ENCODE measurements at regions not wholly inside any gene's neighbourhood (a gene's known extent, or its start where the extent isn't known, plus 50 kb on each side); places are given as distances from the start of the nearest gene placed in this dataset.

DNA sequence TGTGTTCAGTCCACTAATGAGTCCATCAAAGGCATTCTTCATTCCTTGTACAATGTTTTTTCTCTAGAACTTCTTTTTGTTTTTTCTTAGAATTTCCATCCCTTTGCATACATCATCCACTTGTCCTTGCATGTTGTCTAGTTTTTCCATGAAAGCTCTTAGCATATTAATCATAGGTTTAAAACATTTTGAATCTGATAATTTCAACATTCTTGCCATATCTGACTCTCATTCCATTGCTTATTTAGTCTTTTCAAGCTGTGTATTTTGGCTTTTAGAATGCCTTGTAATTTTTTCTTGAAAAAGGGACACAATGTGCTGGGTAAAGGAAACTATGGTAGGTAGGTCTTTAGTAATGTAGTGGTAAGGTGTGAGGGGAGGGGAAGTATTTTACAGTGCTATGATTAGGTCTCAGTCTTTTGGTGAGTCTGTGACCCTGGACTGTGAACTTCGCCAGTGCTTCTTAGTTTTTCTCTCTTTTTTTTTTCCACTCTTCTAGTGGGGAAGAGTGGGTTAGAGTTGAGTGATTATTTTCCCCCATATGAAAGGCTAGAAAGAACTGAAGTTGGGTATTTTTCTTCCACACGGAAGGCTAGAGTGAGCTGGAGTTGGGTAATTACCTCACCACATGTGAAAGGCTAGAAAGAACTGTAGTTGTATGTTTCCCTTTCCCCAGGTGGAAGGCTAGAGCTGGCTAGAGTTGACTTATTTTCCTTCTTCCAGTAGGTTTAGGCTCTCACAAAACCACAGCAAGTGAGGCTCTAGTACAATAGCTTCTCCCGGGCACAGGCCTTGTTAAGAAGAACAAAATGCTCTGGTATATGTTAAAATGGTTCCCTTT, 172.1 kb downstream of the SNX18 start:
- DNase-seq (ENCODE audit: low read depth), result no peak

GRCh38 chr5:54680998-54681397, 163.4 kb downstream of the SNX18 start:
- DNase-seq (ENCODE audit: low read depth), result no peak

DNA sequence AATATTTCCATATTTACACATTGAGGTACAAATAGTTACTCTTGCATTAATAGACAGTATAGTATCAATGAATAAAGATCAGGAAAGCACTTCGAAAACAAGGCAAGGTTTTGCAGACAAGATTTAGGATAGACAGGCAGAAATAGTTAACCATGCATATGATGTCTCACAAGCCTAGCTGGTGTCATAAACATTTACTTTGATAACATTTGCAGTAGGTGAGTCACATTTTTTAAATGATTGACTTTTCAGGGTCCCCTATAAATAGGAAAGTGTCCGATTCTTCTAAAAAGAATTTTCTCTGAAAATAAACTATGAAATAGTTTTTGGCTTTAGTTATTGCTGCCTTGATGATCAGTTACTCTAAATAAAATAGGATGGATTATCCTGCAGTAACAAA, 162.1 kb downstream of the SNX18 start:
- no peak for DNase-seq (ENCODE audit: low read depth)

GRCh38 chr5:54678737-54679136, 161.2 kb downstream of the SNX18 start:
- DNase-seq (ENCODE audit: low read depth), result peak; percentile 58

DNA sequence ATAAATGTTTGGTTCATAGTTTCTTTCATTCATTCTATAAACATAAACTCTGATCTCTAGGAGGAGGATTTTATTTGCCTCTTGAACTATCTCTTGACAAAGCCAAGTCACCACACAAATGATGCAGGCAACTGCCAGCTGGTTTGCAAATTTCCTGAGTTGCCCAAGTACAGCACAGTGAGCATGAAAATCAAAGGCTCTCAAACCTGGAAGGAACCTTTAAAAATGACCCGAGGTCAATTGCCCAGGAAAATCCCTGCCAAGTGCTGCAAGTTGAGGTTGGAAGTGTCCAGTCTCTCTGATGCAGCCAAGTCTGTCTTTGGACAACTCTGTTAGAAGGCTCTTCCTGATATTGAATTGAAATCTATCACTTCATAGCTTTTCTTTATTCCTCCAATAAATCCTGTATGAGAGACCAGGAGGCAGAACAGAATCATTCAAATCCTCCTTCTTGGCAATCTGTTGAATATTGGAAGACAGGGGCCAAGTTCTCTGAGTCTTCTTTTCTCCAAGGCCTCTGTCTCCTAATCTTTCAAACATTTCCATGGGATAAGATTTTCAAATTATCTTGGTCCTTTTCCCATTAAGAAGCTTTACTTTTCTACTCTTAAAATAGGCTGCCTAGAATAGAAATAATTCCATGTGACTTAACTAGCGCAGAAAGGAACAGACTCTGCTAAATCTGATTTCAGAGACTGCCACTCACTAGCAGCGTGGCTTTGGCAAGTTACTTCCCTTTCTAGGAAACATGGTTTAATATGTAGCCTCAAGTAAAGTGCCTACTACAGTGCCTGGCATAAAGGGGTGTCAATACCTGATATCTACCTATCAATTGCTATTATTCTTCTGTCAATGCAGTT, 159.2 kb downstream of the SNX18 start:
- peak; percentile 33 for DNase-seq (ENCODE audit: low read depth)

GRCh38 chr5:54673523-54674225, 156.1 kb downstream of the SNX18 start:
- DNase-seq (ENCODE audit: low read depth), result no peak

GRCh38 chr5:54672871-54673270, 155.3 kb downstream of the SNX18 start:
- DNase-seq (ENCODE audit: low read depth), result no peak

DNA sequence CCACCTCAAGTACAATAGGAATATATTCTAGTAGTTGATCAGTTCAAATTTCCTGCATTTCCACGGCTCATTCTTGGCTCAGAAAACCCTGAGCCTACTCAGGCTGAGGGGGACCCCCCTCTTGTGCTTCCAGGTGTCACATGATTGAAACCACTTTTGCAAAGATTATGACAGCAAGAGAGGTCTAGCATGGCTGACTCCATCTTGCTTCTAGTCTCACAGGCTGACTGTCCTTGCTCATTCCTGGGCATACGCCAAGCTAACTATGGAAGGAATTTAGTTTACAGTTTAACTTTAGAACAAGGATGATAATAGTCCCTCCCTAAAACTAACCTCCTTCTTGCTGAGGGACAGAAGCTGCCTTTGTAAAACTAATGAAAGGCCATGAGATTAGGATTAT, 154.1 kb downstream of the SNX18 start:
- no peak for DNase-seq (ENCODE audit: low read depth)

- no peak for DNase-seq (ENCODE audit: low read depth)
These were observed 153.6 kb downstream of the SNX18 start for GRCh38 chr5:54671111-54671531.

GRCh38 chr5:54670281-54670680, 152.7 kb downstream of the SNX18 start:
- DNase-seq (ENCODE audit: low read depth), result no peak

- no peak for DNase-seq (ENCODE audit: low read depth)
These were observed 152.3 kb downstream of the SNX18 start for GRCh38 chr5:54669845-54670244.

GRCh38 chr5:54669285-54669684, 151.7 kb downstream of the SNX18 start:
- peak; percentile 12 for DNase-seq (ENCODE audit: low read depth)

GRCh38 chr5:54668096-54668495, 150.5 kb downstream of the SNX18 start:
- DNase-seq (ENCODE audit: low read depth), result no peak

GRCh38 chr5:54667136-54667535, 149.6 kb downstream of the SNX18 start:
- peak; percentile 41 for DNase-seq (ENCODE audit: low read depth)

- peak; percentile 85 for DNase-seq (ENCODE audit: low read depth)
These were observed 146.3 kb downstream of the SNX18 start for GRCh38 chr5:54663866-54664265.

DNA sequence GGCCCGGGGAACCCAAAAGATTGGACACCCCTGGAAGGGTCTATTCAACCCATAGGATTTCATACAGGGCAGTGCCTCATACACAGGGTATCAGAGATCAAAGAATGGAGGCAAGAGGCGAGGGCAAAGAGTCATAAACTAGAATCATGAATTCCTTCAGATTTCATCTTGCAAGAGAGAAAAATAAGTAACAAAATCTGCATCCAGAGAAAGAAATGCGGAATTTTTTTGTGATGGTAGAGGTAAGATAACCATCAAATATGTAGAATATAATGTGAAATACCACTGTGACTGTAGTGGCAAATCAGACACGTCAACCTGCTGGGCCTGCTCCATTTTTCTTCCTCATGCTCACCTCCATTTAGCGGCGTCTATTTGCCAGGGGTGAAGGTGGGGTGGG, 143.6 kb downstream of the SNX18 start:
- no peak for DNase-seq (ENCODE audit: low read depth)

GRCh38 chr5:54659700-54660131, 142.2 kb downstream of the SNX18 start:
- peak; percentile 75 for DNase-seq (ENCODE audit: low read depth)

GRCh38 chr5:54658010-54658409, 140.5 kb downstream of the SNX18 start:
- DNase-seq (ENCODE audit: low read depth), result peak; percentile 65

DNA sequence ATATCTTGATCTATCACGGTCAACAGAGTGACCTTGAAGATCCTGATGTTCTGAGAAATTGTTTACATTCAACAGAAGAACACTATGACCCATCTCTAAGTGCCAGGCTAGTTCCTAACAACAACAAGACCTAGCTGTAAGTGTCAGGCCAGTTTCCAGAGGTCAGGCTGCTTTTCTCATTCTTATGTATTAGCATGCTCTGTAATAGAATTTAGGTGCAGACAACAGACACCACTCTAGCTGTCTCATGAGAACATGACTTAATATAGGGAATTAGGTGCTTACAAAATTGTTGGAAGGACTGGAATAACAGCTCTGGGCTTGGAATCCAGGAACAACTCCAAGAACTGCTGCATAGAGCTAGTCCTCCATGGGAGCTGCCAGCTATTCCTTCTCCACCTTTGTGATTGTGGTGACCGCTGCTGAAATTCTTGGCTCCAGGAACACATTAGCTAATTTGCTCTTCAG, 138.7 kb downstream of the SNX18 start:
- DNase-seq (ENCODE audit: low read depth), result no peak

- DNase-seq (ENCODE audit: low read depth), result no peak
These were observed 138.2 kb downstream of the SNX18 start for GRCh38 chr5:54655761-54656160.

DNA sequence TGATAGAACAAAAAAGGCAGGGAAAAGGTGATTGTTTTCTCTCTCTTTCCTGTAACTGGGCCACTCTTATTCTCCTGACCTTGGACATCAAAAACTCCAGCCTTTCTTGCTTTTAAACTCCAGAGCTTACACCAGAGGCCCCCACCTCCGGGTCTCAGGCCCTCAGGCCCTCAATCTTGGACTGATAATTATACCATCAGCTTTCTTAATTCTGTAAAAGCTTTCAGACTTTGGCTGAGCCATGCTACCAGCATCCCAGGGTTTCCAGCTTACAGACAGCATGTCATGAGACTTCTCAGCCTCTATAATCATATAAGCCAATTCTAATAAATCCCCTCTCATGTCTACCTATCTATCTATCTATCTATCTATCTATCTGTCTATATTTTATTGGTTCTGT, 137.7 kb downstream of the SNX18 start:
- no peak for DNase-seq (ENCODE audit: low read depth)

DNA sequence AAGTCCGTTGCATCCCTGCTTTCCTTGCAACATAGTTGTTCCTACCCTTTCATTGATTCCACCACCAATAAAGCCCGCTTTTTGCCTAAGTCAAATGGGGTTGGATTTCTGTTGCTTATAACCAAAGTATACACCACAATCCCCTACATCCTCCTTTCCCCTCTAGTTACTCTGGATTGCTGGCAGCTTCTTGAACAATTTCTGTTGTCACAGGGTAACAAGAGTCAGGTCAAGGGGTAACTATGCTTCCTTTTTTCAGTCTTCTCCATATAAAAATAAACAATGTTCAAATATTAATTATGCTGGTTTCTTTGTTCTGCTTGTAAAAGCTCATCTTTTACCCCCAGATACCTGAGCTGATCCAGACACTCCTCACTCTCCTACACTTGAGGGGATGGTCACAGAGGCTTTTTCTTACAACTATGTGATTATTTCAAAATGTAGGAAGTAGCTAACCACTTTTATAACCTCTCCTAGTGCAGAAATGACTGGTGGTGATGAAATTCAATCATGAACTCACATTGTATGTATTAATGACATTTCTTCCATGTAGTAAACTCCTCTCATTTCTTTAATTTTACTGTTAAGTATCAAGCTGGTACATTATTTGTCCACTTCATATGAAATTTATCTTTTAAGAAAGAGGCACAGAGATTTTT, 136.5 kb downstream of the SNX18 start:
- DNase-seq (ENCODE audit: low read depth), result no peak
